Cardiac fibroblast (primary cell): ENCODE measurements at regions not wholly inside any gene's neighbourhood (a gene's known extent, or its start where the extent isn't known, plus 50 kb on each side); places are given as distances from the start of the nearest gene placed in this dataset.

Experiments
- DNase-seq, 2 donors: peaks; one replicate each; pipeline versions ENCODE4 v3.0.0 to v3.0.0-alpha.2; 2010; ENCODE audit warnings: low read depth in 2 of 2
- H3K4me3 ChIP-seq, 2 donors: replicated peaks in 1 of 2; 1 replicate in 1 of 2; 2 replicates in 1 of 2; pipeline ENCODE4 v1.5.1; 2011; ENCODE audit warnings: low read depth in 2 of 2, low read length in 2 of 2, mild to moderate bottlenecking in 2 of 2, moderate library complexity in 1 of 2
- TF ChIP-seq, protein P1 (sequence below): IDR thresholded peaks from one replicate; pipeline ENCODE4 v1.5.1; 2011; ENCODE audit warnings: low read depth, mild to moderate bottlenecking, low read length, inconsistent platforms

DNA sequence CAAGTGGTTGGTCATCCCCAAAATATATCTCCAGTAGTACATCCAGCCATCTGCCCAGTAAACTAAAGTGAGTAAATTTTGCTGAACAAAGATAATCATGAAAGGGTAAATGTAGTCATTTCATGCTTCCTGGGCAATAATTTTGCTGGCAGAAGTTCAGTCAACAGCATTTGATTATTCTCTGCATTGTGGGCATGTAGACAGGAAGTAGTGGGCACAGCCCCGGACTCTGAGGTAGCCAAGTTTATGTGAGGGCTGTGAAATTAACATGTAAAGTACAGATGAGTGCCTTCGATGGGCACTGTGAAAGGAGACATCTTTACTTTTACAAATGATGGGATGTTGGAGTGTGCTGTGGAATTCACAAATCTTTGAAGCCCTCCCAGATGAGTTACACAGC lies 312.2 kb upstream of the MTNR1B start:
- DNase-seq, result no peak
- H3K4me3 ChIP-seq, result no peak overlapping the region
- TF ChIP-seq, protein P1, sequence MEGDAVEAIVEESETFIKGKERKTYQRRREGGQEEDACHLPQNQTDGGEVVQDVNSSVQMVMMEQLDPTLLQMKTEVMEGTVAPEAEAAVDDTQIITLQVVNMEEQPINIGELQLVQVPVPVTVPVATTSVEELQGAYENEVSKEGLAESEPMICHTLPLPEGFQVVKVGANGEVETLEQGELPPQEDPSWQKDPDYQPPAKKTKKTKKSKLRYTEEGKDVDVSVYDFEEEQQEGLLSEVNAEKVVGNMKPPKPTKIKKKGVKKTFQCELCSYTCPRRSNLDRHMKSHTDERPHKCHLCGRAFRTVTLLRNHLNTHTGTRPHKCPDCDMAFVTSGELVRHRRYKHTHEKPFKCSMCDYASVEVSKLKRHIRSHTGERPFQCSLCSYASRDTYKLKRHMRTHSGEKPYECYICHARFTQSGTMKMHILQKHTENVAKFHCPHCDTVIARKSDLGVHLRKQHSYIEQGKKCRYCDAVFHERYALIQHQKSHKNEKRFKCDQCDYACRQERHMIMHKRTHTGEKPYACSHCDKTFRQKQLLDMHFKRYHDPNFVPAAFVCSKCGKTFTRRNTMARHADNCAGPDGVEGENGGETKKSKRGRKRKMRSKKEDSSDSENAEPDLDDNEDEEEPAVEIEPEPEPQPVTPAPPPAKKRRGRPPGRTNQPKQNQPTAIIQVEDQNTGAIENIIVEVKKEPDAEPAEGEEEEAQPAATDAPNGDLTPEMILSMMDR, result no peak

DNA sequence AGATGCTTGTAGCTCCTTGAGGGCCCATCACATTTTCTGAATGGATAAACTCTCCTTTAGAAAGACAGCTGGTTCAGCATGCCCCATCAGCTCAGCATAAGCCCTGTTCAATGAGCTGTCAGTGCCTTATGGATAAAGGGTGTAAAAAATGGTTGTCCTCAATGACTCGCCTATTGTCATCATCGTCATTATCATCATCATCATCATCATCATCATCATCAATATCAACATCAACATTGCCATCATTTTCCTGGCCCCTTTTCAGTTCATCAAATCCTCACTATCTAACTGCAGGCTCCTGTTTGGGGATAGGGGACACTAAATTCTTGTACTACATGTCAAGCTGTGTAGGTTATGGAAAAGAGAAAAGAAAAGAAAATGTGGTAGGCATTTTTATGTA lies 310.7 kb upstream of the MTNR1B start:
- no peak overlapping the region for H3K4me3 ChIP-seq
- no peak for DNase-seq
- TF ChIP-seq, protein P1, result no peak

DNA sequence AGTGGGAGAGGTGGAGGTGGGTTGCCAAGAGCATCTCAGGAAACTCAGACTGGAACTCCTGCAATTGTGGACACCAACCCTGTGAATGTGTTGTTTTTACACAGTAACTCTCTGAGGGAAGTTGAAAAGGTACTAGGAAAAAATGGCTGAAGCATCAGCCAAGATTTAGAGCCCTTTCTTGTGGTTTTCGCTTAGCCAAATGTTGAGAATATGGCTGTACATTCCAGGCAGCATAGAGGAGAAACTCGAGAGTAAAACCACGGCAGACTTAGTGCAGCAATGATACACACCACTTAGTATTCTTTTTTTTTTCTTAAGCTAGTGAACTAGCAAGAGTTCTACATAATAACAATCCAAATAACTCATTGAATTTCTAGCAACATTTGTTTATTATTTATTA lies 309.7 kb upstream of the MTNR1B start:
- H3K4me3 ChIP-seq, result no peak overlapping the region
- TF ChIP-seq, protein P1, result no peak
- no peak for DNase-seq

DNA sequence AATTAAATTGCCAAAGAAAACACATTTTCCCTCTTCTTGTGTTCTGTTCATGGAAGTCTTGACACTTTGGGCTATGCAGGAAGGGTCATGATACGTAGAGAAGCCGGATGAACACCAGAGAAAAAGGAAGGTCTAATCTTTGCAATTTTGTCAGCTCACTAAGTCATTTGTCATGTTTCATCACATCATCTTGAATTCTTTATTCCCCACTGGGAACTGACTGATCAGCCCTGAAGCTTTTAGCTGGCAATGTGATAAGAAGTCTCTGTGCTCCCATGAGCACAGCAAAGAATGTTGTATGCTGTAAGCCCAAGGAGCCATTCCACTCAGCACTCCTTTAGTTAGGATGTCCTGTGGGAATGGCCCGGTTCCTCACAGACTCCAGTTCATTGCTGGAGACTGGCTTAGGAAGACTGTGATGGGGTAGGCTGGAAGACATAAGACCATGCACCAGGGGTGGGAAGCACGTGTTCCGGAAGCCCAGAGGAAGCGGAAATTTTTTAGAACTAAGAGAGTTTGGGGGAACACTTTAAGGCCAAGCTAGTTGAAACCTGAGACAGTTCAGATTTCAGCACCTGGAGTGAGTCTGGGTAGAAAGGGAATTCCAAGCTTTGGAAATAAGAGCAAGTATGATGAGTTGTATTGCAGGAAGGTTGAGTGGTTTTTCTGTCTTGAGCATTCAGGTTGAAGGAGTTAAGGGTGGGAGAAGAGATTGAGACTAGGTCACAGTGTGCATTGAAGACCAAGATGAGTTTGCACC lies 306.7 kb upstream of the MTNR1B start:
- DNase-seq, result peak in 1 of 2 donors; percentile 8
- TF ChIP-seq, protein P1, result no peak
- no peak overlapping the region for H3K4me3 ChIP-seq

DNA sequence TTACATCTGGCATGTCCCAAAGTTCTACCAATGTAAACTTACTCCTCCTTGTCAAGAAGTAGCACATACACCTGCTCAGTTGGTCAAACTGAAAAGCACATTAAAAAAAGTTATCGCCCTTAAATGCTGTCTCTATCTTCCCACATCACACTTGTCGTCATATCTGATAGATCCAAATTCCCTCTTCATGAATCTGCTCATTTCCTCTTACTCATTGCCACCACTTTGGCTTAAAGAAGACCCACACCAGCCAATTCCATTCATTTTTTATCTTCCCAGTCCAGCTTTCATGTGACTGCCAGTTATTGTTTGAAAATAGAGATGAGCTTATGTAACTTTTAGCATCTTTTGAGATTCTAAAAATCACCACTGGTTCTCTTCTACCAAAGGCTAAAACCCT lies 305.9 kb upstream of the MTNR1B start:
- peak in 1 of 2 donors; percentile 3 for DNase-seq
- TF ChIP-seq, protein P1, result no peak
- no peak overlapping the region for H3K4me3 ChIP-seq

DNA sequence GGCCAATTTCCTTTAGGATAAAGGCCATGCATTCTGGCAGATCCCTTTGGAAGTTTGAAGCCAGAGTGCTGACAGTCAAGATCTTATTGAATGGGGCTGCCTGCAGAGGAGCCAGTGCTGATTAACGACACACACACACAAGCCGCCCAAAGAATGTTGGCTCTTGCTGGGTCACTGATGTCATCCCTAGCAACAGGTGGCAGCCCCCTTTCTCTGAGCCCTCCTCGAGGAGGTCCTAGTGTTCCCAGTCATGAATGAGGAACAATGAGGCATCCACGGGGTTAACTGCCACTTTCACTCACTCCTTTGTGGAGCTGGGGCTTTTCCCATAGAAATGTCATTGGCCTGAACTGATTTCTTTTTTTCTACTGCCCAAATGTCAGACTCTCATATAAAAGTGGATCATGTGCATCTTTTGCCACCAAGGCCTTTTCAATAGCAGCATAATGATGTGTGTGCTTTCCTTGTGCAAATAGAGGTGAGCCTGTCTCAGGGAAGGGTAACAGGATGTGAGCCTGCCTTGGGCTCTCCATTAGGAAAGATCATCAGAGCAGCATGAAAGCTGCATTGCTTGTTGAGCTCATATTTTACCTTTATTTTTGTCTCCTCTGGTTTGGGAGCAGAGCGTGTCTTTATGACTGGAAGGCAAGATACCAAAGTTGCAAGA lies 301.8 kb upstream of the MTNR1B start:
- DNase-seq, result no peak
- TF ChIP-seq, protein P1, result no peak
- no peak overlapping the region for H3K4me3 ChIP-seq
